Amygdala (tissue), 56 donors: ENCODE measurements at regions not wholly inside any gene's neighbourhood (a gene's known extent, or its start where the extent isn't known, plus 50 kb on each side); places are given as distances from the start of the nearest gene placed in this dataset.
"Not testable (repeated sequence)": the region's sequence is repeated elsewhere in the genome, so short reads cannot be mapped to it uniquely, and the experiment has no call there.

Source experiments
- DNase-seq, 56 donors: peaks; one replicate each; lab custom pipeline; 2025; lab: John Stamatoyannopoulos, UW

- no peak for DNase-seq
Observed at GRCh38 chr6:168180548-168181011, 101.6 kb upstream of the FRMD1 start.

GRCh38 chr6:168179702-168180382 is 100.8 kb upstream of the FRMD1 start:
- DNase-seq: no peak

DNA sequence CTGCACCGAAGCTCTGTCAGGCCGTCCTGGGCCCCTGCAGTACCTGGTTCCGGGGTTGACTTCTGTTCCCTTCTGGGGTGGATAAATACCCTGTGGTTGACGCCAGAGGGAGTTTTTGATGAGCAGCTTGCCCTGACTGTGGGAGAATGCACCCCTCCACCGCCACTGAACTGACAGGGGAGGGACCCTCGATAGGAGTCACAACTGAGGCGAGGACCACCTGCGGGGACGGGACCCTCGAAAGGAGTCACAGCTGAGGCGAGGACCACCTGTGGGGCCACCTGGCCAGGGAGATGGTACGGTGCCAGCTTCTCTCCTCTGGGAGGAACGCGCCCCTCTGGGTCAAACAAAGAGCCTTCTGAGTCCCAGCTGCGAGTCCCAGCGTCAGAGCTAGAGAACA is 100.1 kb upstream of the FRMD1 start:
- DNase-seq: no peak

- DNase-seq: no peak
Observed at GRCh38 chr6:168177103-168177891, 98.3 kb upstream of the FRMD1 start.

DNA sequence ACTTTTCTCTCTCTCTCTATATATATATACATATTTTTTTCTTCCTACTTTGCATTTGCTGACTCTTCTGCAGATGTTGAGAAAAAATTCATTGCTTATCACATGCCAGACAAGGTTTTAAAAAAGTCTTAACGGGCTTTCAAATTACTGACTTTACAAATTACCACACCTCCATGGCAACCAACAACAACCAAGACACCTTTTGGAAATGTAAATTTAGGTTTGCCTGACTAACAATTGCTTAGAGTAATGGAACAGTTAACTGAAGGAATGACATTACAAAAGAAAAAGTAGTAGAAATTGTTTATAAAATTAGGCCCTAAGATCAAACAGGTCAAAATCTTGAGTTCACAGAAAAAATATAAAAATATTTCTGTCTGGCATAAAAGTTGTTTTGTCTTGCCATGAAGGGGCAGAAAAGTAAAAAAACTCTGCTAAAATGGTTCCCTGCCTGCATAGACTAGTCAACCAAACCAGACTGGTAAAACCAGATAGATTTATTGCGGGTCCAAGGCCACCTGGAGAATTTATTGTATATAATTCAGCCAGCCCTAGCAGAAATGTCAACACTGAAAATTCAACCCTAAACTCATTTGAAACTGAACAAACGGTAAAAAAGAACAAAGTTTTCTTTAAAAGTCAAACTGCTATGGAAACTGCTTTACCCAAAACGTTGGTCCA is 92.8 kb upstream of the FRMD1 start:
- DNase-seq: no peak

- no peak for DNase-seq
Observed at GRCh38 chr6:168170841-168171601, 92.0 kb upstream of the FRMD1 start.

GRCh38 chr6:168169624-168170023 is 90.6 kb upstream of the FRMD1 start:
- DNase-seq: no peak

- not testable (repeated sequence) for DNase-seq
Observed at GRCh38 chr6:168168936-168169335, 89.9 kb upstream of the FRMD1 start.

DNA sequence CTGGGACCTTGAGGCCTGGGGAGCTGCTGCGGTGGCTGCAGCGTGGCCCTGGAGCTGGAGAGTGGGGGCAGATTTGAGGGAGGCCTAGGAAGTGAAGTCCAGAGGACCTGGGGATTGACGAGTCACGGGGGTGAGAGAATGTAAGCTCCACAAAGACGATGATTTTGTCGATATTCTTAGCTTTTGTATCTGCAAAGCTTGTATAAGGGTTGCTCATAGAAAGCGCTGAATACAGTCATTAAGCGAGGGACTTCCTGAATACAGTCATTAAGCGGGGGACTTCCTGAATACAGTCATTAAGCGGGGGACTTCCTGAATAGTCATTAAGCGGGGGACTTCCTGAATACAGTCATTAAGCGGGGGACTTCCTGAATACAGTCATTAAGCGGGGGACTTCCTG is 89.3 kb upstream of the FRMD1 start:
- DNase-seq: not testable (repeated sequence)

GRCh38 chr6:168167431-168168315 is 88.7 kb upstream of the FRMD1 start:
- DNase-seq: no peak

- no peak for DNase-seq
Observed at GRCh38 chr6:168166627-168167026, 87.6 kb upstream of the FRMD1 start.

DNA sequence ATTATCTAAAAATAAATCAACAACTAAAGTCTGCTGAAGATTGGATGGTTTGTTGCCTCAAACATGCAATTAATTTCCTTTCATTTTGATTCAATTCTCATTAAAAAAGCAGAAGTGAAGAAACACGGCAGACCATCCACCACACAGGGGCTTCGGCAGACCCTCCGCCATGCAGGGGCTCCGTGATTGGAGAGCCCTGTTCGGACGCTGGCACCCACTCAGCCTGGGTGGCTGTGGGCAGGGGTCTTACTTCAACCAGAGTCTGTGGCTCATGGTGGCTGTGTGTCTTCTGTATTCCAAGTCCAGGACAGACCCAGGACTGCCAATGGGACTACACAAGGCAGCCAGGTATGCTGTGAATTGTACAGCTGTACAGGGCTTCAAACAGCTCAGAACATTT is 86.9 kb upstream of the FRMD1 start:
- no peak for DNase-seq

DNA sequence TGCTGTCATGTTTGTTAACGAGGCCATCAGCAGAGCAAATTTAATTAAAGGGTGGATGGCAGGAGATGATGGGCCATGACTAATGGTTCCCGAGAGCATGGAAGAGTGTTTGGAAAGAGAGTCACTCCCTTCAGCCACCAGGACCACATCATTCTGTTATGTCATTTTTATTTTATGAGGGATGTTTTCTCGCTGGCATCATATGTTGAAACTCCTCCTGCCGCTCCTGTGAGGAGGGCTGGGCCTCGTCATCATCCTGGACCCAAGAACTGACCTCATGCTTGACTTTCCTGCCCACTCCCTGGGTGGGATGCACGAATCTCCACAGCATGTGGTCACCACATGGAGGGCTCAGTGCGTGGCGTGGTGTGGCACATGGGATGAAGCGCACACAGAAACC is 86.4 kb upstream of the FRMD1 start:
- DNase-seq: no peak

GRCh38 chr6:168164462-168165061 is 85.5 kb upstream of the FRMD1 start:
- no peak for DNase-seq

- peak in 14 of 56 donors; percentile 9 to 60 (median 28) for DNase-seq
Observed at GRCh38 chr6:168163096-168163731, 84.2 kb upstream of the FRMD1 start.

GRCh38 chr6:168162366-168162765 is 83.4 kb upstream of the FRMD1 start:
- DNase-seq: no peak

- no peak for DNase-seq
Observed at GRCh38 chr6:168161371-168161750, 82.3 kb upstream of the FRMD1 start.

GRCh38 chr6:168160506-168161370 is 81.7 kb upstream of the FRMD1 start:
- DNase-seq: no peak
